ENCODE measurements at regions not wholly inside any gene's neighbourhood (a gene's known extent, or its start where the extent isn't known, plus 50 kb on each side); places are given as distances from the start of the nearest gene placed in this dataset.

DNA sequence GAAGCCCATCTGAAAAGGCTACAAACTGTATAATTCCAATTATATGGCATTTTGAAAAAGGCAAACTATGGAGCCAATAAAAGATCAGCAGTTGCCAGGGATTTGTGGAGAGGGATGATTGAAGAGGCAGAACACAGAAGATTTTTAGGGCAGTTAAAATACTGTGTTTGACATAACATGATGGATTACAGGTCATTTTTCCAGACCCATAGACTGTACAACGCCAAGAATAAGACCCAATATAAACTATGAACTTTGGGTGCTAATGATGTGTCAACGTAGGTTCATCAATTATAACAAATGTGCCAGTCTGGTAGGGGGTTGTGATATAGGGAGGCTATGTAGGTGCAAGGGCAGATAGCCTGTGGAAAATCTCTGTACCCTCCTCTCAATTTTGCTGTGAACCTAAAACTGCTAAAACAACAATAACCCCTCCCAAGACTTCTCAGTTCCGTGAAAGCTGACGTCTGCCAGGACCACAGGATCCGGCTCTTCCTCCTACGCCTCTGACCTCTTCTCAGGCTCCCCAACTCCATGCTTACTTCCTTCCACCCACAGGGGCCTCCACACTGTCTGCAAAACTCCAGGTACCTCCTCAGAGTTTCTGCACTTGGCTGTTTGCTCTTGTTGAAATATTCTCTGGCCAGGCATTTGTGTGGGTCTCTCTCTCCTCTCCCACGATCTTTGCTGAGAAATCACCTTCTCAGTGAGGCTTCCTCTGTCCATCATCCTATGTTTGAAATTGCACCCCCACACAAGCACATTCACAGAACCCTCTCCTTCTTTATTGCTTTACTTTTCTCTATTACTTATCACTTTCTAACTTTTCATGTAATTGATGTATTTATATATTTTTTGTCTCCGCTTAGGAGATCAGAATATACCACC is 131.4 kb downstream of the BBS10 start:
- no peak for DNase-seq

GRCh38 chr12:76208129-76208528 is 123.6 kb upstream of the NAP1L1 start:
- DNase-seq: no peak

DNA sequence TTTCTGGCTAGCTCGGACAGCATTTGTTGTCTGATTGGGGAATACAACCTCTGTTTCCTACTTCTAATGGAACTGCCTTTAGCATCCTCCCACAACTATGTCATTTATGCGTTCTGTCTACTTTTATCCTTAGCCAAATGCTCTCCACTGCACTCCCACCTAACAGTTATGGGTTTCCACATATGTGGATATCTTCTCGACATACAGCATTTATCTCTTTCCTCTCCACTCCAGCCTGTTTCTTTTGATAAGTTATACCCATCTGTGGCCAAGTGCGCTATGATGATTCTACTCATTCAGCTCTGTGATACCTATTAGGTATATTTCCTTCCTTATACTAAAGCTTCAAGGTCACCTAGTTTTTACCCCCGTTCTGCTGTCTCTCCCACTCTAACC is 122.2 kb upstream of the NAP1L1 start:
- no peak for DNase-seq

- DNase-seq: no peak
Observed at GRCh38 chr12:76206039-76206676, 121.7 kb upstream of the NAP1L1 start.

- DNase-seq: no peak
Observed at GRCh38 chr12:76202621-76203020, 118.1 kb upstream of the NAP1L1 start.

DNA sequence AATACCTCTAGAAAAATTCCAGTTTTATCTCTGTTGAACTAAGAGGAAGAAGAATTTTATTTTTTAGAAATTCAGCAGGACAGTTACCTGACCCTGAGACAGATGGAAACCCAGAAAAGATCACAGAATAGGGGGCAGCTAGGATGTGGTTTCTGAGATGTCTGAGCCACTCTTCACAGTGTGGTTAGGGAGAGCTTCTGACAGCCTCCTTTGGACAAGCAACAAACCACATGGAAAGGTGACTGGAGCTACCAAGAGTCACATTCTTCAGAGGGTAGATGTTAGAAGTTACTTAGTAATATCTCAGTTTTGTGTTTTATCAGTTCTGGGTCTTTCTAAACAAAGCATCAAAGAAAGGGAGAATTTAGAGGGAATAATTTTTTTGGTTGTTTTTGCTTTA is 117.3 kb upstream of the NAP1L1 start:
- DNase-seq: no peak

- DNase-seq: peak; percentile 21
Observed at GRCh38 chr12:76201316-76201715, 116.8 kb upstream of the NAP1L1 start.

DNA sequence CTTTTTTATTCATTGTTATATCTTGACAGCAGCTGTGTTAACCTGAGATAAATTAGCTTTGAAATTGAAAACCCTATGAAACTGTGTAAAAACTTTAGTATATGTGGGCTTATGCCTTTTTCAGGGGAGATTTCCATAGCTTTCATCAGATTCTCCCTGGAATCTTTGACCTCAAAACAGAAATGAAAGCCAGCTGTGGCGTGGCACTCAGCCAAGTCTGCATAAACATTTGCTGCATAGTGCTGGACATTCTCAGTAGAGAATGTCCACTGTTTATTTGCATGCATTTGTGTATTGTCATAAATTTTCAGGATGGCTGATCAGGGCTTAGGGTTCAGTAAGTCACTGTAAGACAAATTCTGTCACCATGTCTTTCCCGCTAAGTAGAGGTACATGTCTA is 115.3 kb upstream of the NAP1L1 start:
- peak; percentile 36 for DNase-seq

GRCh38 chr12:76198839-76199238 is 114.4 kb upstream of the NAP1L1 start:
- DNase-seq: no peak

DNA sequence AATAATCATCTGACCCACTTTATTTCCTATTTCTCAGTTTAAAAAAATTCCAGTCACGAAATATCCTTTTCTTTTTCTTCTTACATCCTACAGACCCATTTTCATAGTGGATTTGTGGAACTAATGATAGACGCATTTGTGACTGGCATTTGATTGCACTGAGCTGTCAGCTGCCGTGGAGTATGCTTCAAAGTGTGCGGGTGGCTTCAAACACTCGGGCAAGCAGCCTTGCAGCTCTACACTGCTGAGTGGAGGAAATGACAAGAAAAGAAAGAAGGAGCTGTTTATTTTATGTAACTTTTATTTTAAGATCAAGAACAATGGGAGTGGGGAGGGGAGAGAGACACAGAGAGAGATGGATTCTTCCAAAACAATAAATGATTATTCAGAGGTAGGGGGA is 112.8 kb upstream of the NAP1L1 start:
- peak; percentile 8 for DNase-seq

- no peak for DNase-seq
Observed at GRCh38 chr12:76195920-76196319, 111.4 kb upstream of the NAP1L1 start.

- no peak for DNase-seq
Observed at GRCh38 chr12:76194724-76195123, 110.2 kb upstream of the NAP1L1 start.

DNA sequence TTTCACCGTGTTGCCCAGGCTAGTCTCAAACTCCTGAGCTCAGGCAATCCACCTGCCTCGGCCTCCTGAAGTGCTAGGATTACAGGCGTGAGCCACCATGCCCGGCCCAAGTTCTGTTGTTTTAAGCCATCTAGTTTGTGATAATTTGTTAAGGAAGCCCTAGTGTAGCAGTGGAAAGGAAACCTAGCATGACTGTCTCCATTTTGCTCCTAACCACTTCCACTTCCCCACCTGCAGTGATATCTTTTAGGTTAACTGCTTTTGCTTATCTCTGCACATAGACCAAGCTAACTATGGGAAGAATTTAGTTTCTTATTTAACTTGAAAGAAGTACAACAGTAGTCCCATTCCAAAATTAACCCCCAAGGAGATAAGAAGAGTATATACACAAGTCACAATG is 109.5 kb upstream of the NAP1L1 start:
- DNase-seq: no peak

GRCh38 chr12:76192416-76192815 is 107.9 kb upstream of the NAP1L1 start:
- no peak for DNase-seq

- no peak for DNase-seq
Observed at GRCh38 chr12:76190299-76190698, 105.8 kb upstream of the NAP1L1 start.

- DNase-seq: no peak
Observed at GRCh38 chr12:76189851-76190250, 105.4 kb upstream of the NAP1L1 start.

DNA sequence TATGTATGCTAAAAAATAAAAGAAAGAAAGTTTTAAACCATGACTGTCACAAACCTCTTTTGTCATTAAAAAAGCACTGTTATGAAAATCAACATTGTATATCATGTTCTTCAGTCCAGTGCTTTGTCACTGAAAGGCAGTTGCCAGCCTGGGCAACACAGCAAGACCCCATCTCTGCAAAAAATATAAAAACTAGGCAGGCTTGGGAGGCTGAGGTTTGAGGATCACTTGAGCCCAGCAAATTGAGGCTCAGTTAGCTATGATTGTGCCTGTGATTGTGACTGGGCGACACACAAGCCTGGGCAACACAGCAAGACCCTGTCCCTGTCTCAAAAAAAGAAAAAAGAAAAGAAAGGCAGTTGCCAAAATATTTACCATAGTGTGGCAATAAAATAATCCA is 102.7 kb upstream of the NAP1L1 start:
- no peak for DNase-seq

GRCh38 chr12:76186131-76186906 is 101.8 kb upstream of the NAP1L1 start:
- DNase-seq: no peak

DNA sequence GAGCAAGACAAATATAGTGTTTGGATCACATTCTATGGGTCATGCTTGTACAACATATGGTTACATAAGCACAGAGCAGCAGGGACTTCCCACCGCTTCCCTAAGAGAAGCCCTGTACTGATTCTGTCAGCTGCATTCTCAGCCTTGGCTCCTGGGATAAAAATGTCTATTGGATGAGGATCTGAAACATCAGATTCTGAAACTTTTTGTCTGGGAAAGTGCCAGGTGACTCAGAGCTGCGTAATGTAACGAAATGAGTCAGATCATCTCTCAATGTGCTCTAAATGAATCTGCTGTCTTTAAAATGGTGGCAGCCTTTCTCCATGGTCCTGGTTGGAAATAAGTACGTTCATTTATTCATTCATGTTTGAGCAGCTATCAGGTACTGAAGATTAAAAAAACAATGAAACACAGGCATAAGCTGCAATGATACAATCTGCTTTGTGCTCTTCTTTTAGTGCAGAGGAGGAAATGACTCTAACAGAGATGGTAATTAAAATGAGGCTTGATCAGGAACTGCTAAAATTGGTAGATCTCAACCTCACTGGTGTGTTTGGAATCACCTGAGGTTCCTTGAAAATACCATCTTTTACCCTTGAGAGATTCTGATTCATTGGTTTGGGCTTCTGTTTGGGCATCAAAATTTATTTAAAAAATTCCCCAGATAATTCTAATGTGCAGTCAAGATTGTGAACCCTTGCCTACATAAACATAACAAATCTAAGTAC is 99.1 kb upstream of the NAP1L1 start:
- peak; percentile 95 for DNase-seq

DNA sequence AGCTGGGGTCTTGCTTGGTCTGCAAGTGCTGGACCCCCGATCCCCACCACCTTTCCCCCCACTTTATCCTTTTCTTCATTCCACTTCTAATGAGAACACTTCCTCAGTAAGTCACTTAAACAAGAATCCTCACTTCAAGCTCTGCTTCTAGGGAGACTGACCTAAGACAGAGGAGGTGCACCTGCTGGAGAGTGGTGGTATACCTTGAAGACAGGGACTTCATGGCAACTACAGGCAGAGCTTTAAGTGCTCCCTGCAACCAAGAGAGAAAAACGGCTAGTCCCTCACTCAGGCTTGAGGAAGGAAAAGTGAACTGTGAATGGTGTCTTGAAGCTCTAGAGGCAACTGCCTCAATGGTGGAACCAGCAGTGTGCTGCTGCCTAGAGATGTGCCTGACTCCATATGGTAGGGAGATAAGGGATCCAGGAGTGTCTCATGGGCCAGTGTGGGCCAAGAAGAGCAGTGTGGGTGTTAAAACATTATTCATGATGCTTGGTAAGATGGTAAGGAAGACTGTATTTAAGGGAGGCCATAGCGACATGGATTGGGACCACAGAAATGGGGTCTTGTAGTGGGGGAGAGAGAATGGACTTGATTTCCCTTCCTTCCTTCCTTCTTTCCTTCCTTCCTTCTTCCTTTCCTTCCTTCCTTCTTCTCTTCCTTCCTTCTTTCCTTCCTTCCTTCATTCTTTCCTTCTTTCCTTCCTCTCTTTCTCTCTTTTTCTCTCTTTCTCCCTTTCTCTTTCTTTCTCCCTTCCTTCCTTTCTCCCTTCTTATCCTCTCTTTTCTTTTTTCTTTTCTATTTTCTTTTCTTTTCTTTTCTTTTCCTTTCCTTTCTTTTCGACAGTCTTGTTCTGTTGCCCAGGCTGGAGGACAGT is 96.2 kb upstream of the NAP1L1 start:
- no peak for DNase-seq

DNA sequence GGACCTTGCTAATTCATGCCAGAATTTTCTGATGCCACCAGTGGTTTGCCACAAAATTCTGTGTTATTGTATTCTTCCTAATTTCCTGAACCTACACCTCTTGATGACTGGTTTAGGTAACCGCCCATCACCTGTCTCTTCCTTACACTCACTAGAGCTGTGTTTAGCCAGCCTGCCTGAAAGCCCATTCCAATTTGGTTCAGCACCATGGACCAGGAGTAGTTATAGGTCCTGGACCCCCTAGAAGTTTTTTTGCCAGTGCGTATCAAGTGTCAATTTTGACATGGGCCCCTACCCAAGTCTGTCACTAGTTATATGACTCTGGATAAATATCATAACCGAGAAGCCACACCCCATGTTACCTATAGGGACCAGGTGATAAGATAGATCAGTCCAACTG is 94.0 kb upstream of the NAP1L1 start:
- no peak for DNase-seq

DNA sequence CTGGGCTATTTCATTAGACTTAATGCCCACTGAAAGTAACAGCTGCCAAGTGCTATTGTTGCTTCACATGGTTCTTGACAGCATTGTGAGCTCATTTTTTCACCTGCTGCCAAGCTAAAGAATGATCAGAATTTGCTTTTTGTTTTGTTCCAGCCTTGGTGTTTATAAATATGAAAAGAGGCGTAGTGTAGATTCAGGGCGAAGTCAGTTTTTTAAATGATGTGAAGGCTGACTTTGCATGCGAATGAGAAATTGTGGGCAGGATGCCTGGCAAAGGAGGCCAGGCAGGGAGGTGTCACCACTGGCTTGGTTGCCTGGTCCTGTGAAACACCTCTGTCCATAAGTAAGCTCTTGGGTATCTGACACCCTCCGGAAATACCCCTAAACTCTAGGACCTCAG is 93.3 kb upstream of the NAP1L1 start:
- DNase-seq: no peak
